ENCODE measurements at regions not wholly inside any gene's neighbourhood (a gene's known extent, or its start where the extent isn't known, plus 50 kb on each side); places are given as distances from the start of the nearest gene placed in this dataset.

DNA sequence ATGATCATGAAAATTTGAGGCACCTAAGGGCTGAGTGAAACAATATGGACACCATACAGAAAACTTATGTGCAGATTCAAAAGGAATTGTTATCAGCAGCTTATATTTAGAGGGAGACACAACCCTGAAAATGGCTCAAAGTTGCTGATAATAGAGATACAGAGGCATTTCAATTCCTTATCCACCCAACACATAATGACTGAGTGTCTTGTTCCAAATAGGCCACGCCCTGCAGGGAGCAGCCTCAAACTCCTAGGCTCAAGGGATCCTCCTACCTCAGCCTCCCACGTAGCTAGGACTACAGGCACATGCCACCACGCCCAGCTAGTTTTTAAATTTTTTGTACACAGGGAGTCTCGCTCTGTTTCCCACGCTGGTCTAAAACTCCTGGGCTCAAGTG is 79.0 kb downstream of the LBH start:
- H2BK5ac ChIP-seq (ENCODE audit: insufficient read length, low read length), result no peak overlapping the region
- no peak overlapping the region for H3K4ac ChIP-seq (ENCODE audit: low read depth, low read length)
- H2AK5ac ChIP-seq (ENCODE audit: insufficient read length, low read length), result no peak overlapping the region
- Mint-ChIP-seq H3K27me3 (ENCODE audit: low read depth) (peaks cover 4% of the 10 kb centered on the region; the same call in 1 of the 2 replicates), H3K4me3 (no peak overlapping the region), H3K36me3 (ENCODE audit: insufficient read depth in 1 of 3, low read depth in 3 of 3) (no peaks in the 10 kb centered on the region), H3K4me1 (peaks cover 3 to 7% of the 10 kb centered on the region in 2 experiments), H3K27ac (no peak overlapping the region; a peak in 1 of 7 replicates), H3K9me3 (peaks cover 2 to 4% of the 10 kb centered on the region in 2 experiments; a peak in 1 of 5 replicates)
- WGBS (ENCODE audit: extremely low coverage, insufficient read length, low lambda C conversion rate), result no CpG with 5 or more reads among the region's 5 CpGs
- no peak overlapping the region for H3K9ac ChIP-seq (ENCODE audit: extremely low read depth, insufficient read length, low read length)
- H4K20me1 ChIP-seq (ENCODE audit: control insufficient read depth, insufficient read depth, insufficient read length), result no peaks in the 10 kb centered on the region
- no peak overlapping the region for H3K18ac ChIP-seq (ENCODE audit: insufficient read length, low read depth, low read length)
- H4K91ac ChIP-seq (ENCODE audit: insufficient read length, low read depth, low read length), result no peak overlapping the region
- TF ChIP-seq, protein P1, sequence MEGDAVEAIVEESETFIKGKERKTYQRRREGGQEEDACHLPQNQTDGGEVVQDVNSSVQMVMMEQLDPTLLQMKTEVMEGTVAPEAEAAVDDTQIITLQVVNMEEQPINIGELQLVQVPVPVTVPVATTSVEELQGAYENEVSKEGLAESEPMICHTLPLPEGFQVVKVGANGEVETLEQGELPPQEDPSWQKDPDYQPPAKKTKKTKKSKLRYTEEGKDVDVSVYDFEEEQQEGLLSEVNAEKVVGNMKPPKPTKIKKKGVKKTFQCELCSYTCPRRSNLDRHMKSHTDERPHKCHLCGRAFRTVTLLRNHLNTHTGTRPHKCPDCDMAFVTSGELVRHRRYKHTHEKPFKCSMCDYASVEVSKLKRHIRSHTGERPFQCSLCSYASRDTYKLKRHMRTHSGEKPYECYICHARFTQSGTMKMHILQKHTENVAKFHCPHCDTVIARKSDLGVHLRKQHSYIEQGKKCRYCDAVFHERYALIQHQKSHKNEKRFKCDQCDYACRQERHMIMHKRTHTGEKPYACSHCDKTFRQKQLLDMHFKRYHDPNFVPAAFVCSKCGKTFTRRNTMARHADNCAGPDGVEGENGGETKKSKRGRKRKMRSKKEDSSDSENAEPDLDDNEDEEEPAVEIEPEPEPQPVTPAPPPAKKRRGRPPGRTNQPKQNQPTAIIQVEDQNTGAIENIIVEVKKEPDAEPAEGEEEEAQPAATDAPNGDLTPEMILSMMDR (conservative IDR thresholded peaks at IDR 0.05), result no peak
- no peak overlapping the region for H3K27ac ChIP-seq (ENCODE audit: insufficient read length, low read depth, low read length)
- H4K8ac ChIP-seq (replicated peaks; ENCODE audit: insufficient read length, low read depth, low read length), result no peak overlapping the region
- H3K56ac ChIP-seq (ENCODE audit: insufficient read length, low read depth, low read length), result no peak overlapping the region
- H2BK15ac ChIP-seq (ENCODE audit: low read depth, low read length), result no peak overlapping the region
- H2BK120ac ChIP-seq (ENCODE audit: low read depth, low read length, poor library complexity, severe bottlenecking), result no peak overlapping the region
- H2BK20ac ChIP-seq (ENCODE audit: low read depth, low read length, poor library complexity, severe bottlenecking), result no peak overlapping the region
- DNase-seq, result no peak
- no peak overlapping the region for H3K14ac ChIP-seq (ENCODE audit: insufficient read depth, low read length)
- H3K79me1 ChIP-seq (ENCODE audit: insufficient read depth, low read depth, low read length, poor library complexity, severe bottlenecking), result no peaks in the 10 kb centered on the region
- no peaks in the 10 kb centered on the region for H3K79me2 ChIP-seq (ENCODE audit: insufficient read depth, low read length)
- H3K23ac ChIP-seq (ENCODE audit: insufficient read length, low read depth, low read length), result no peak overlapping the region
- no peak overlapping the region for H2BK12ac ChIP-seq (ENCODE audit: insufficient read length, low read depth, low read length)
- no peaks in the 10 kb centered on the region for H3K9me3 ChIP-seq (ENCODE audit: control insufficient read depth, low read depth, low read length)
- H3T11ph ChIP-seq (ENCODE audit: low read length), result no peak overlapping the region
- no peaks in the 10 kb centered on the region for H3K27me3 ChIP-seq (ENCODE audit: insufficient read depth, low read length)
- peaks cover 4% of the 10 kb centered on the region for H3K23me2 ChIP-seq (ENCODE audit: insufficient read length, low read depth, low read length, poor library complexity, severe bottlenecking)
- H4K5ac ChIP-seq (ENCODE audit: insufficient read length, low read depth, low read length), result no peak overlapping the region
- no peak overlapping the region for H3K4me2 ChIP-seq (ENCODE audit: insufficient read depth, insufficient read length, low read length)
- H3K4me1 ChIP-seq (ENCODE audit: insufficient read depth, low read length), result no peaks in the 10 kb centered on the region
- no peak overlapping the region for H2AFZ ChIP-seq (ENCODE audit: low read length)
